OCI-LY1 (cell line): ENCODE measurements at regions not wholly inside any gene's neighbourhood (a gene's known extent, or its start where the extent isn't known, plus 50 kb on each side); places are given as distances from the start of the nearest gene placed in this dataset.

Experiments used
- H2AFZ ChIP-seq: fragments of 200-600 bp; sonication (generic), shearing (Covaris generic); 2 replicates; pipeline ENCODE4 v1.6.0; 2014; ENCODE audit warnings: antibody characterized with exemption, mild to moderate bottlenecking, low read length
- H3F3A ChIP-seq: fragments of 200-600 bp; sonication (generic), shearing (Covaris generic); 2 replicates; pipeline ENCODE4 v1.6.0; 2014; ENCODE audit warnings: mild to moderate bottlenecking, antibody characterized with exemption, low read length, moderate library complexity; ENCODE audit not compliant: insufficient read depth
- H3K27ac ChIP-seq: fragments of 200-600 bp; sonication (generic); 2 replicates; pipeline ENCODE4 v1.5.1; 2014; ENCODE audit warnings: low read length, mixed run types, mild to moderate bottlenecking, low read depth; ENCODE audit not compliant: poor library complexity, severe bottlenecking
- H3K27me3 ChIP-seq: fragments of 200-600 bp; sonication (generic); 2 replicates; pipeline ENCODE4 v1.6.0; 2014; ENCODE audit warnings: antibody characterized with exemption, mild to moderate bottlenecking, low read length, moderate library complexity; ENCODE audit not compliant: insufficient read depth
- H3K36me3 ChIP-seq: fragments of 200-600 bp; sonication (generic); 2 replicates; pipeline ENCODE4 v1.6.1; 2014; ENCODE audit warnings: mild to moderate bottlenecking, antibody characterized with exemption, low read length, moderate library complexity, mixed read lengths; ENCODE audit not compliant: insufficient read depth
- H3K4me1 ChIP-seq: fragments of 200-600 bp; sonication (generic); 2 replicates; pipeline ENCODE4 v1.5.1; 2014; ENCODE audit warnings: mild to moderate bottlenecking, low read length, moderate library complexity; ENCODE audit not compliant: insufficient read depth, severe bottlenecking
- H3K4me2 ChIP-seq: fragments of 200-600 bp; sonication (generic), shearing (Covaris generic); 2 replicates; pipeline ENCODE4 v1.6.1; 2014; ENCODE audit warnings: low read length
- H3K4me3 ChIP-seq: fragments of 200-600 bp; sonication (generic); 2 replicates; pipeline ENCODE4 v1.5.1; 2014; ENCODE audit warnings: low read length, low read depth, mild to moderate bottlenecking, mixed read lengths; ENCODE audit not compliant: poor library complexity, severe bottlenecking
- H3K79me2 ChIP-seq: fragments of 200-600 bp; shearing (Covaris generic); 2 replicates; pipeline ENCODE4 v1.6.1; 2016; ENCODE audit warnings: mixed run types, low read length, mixed read lengths; ENCODE audit not compliant: insufficient read depth
- H3K9ac ChIP-seq: fragments of 200-600 bp; sonication (generic), shearing (Covaris generic); 2 replicates; pipeline ENCODE4 v1.6.1; 2014; ENCODE audit warnings: mild to moderate bottlenecking, low read length, mixed read lengths
- H3K9me2 ChIP-seq: fragments of 200-600 bp; sonication (generic), shearing (Covaris generic); 2 replicates; pipeline ENCODE4 v1.6.1; 2014; ENCODE audit warnings: low read depth, mild to moderate bottlenecking, low read length, mixed read lengths
- H3K9me3 ChIP-seq: fragments of 200-600 bp; shearing (Covaris generic); 2 replicates; pipeline ENCODE4 v1.6.1; 2014; ENCODE audit warnings: low read length, mixed read lengths
- H4K20me1 ChIP-seq: fragments of 200-600 bp; sonication (generic), shearing (Covaris generic); 2 replicates; pipeline ENCODE4 v1.6.0; 2016; ENCODE audit warnings: mild to moderate bottlenecking, low read length; ENCODE audit not compliant: insufficient read depth
- CTCF ChIP-seq: fragments of 200-600 bp; sonication (generic), shearing (Covaris generic); IDR thresholded peaks from 2 replicates; pipeline ENCODE4 v1.5.1; 2017; ENCODE audit warnings: mild to moderate bottlenecking, antibody characterized with exemption, low read length, moderate library complexity, mixed read lengths
- EZH2 ChIP-seq: fragments of 200-600 bp; sonication (generic), shearing (Covaris generic); IDR thresholded peaks from 2 replicates; pipeline ENCODE4 v1.8.0; 2017; ENCODE audit warnings: borderline replicate concordance, mixed run types, mild to moderate bottlenecking, antibody characterized with exemption, low read length, moderate library complexity, mixed read lengths

GRCh38 chrX:66920296-66920695 is 281.4 kb upstream of the EDA2R start:
- Histone ChIP-seq H3K4me1 (no peaks in the 10 kb centered on the region), H3K36me3 (no peaks in the 10 kb centered on the region), H3K27ac (no peak overlapping the region), H3K27me3 (no peaks in the 10 kb centered on the region), H3K9me3 (no peaks in the 10 kb centered on the region), H3K79me2 (no peaks in the 10 kb centered on the region), H3K9me2 (no peaks in the 10 kb centered on the region), H3K4me3 (no peak overlapping the region), H3K4me2 (no peak overlapping the region), H2AFZ (no peak overlapping the region), H3K9ac (no peak overlapping the region), H4K20me1 (no peaks in the 10 kb centered on the region), H3F3A (no peaks in the 10 kb centered on the region)
- TF ChIP-seq CTCF (no peak), EZH2 (no peak)

DNA sequence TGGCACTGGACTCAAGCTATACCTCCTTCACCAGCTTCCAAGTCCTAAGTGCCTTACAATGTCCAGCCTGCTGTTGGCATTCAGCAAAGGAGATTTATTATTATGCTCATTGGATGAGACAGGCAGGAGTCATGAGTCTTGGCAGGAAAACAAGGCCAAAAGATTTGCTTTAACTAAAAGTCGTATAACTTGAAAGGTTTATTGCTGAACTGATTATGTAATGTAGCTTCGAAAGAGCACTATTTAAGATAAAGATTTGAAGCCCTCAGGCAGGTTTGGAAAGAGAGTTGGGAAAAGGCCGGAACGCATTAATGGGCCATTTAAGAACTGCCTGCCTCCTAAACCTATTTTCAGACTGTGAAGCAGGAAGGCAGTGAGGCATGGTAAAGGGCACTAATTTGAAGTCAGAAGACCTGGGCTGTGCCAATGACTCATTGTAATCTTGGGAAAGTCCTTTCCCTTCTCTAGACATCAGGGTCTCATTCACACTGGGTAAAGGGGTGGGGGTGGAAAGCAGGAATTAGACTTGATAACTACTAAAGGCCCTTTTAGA is 280.5 kb upstream of the EDA2R start:
- Histone ChIP-seq H4K20me1 (no peaks in the 10 kb centered on the region), H3F3A (no peaks in the 10 kb centered on the region)
- TF ChIP-seq CTCF (no peak), EZH2 (no peak)

DNA sequence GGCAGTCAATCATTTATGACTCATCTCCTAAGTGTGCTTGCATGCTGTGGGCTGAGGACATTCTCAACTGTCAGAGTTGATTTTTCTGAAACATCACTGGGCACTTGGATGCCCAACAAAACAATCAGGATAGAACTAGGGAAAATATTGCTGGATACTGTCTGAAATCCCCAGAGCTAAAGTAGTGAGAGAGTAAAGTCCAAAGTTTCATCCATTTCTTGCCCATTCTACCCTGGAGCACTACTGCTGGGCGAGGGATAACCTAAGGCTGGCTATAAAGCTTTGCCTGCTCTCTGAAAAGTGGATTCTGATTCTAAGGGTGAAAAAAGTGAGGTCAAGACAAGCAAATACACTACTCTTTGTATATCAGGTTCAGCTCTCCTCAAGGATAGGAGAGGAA is 279.6 kb upstream of the EDA2R start:
- H3K27ac ChIP-seq, result no peak overlapping the region
- H3K9me2 ChIP-seq, result no peaks in the 10 kb centered on the region
- H3K36me3 ChIP-seq, result no peaks in the 10 kb centered on the region
- no peak overlapping the region for H3K4me2 ChIP-seq
- no peaks in the 10 kb centered on the region for H3K4me1 ChIP-seq
- no peaks in the 10 kb centered on the region for H3K27me3 ChIP-seq
- H2AFZ ChIP-seq, result no peak overlapping the region
- TF ChIP-seq CTCF (no peak), EZH2 (no peak)
- H3K9ac ChIP-seq, result no peak overlapping the region
- no peaks in the 10 kb centered on the region for H3F3A ChIP-seq
- no peak overlapping the region for H3K4me3 ChIP-seq
- no peaks in the 10 kb centered on the region for H3K79me2 ChIP-seq
- no peaks in the 10 kb centered on the region for H4K20me1 ChIP-seq
- no peaks in the 10 kb centered on the region for H3K9me3 ChIP-seq

More for the DNA sequence above, 280.5 kb upstream of the EDA2R start:
- H3K4me2 ChIP-seq, result no peak overlapping the region
- no peaks in the 10 kb centered on the region for H3K9me2 ChIP-seq
- no peaks in the 10 kb centered on the region for H3K27me3 ChIP-seq
- H2AFZ ChIP-seq, result no peak overlapping the region
- no peaks in the 10 kb centered on the region for H3K79me2 ChIP-seq
- no peak overlapping the region for H3K9ac ChIP-seq
- no peak overlapping the region for H3K27ac ChIP-seq
- no peaks in the 10 kb centered on the region for H3K4me1 ChIP-seq
- no peaks in the 10 kb centered on the region for H3K9me3 ChIP-seq
- H3K4me3 ChIP-seq, result no peak overlapping the region
- no peaks in the 10 kb centered on the region for H3K36me3 ChIP-seq
